NCI-H1092 treated with DMSO at 0.1 percent for 48 hours (cell line): ENCODE measurements at regions not wholly inside any gene's neighbourhood (a gene's known extent, or its start where the extent isn't known, plus 50 kb on each side); places are given as distances from the start of the nearest gene placed in this dataset.

ENCODE experiments used
- DNase-seq: peaks from one replicate; lab custom pipeline; 2025; lab: John Stamatoyannopoulos, UW

DNA sequence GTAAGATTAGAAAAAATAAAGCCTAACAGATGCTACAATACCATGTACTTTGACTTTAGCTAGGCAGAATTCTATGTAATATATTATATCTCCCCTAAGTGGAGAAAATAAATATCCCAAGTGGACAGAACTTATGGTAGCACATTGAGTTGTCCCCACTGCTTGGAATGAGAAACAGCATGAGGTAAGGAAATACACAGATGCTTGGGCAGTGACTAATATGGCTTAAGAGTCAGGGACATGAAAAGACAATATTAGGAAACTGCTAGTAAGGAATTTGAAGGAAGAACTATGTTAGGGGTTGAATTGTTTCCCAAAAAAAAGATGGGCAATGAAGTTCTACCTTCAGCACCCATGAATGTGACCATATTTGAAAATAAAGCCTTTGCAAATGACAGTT, 2265.1 kb downstream of the PCDH7 start:
- DNase-seq = no peak

DNA sequence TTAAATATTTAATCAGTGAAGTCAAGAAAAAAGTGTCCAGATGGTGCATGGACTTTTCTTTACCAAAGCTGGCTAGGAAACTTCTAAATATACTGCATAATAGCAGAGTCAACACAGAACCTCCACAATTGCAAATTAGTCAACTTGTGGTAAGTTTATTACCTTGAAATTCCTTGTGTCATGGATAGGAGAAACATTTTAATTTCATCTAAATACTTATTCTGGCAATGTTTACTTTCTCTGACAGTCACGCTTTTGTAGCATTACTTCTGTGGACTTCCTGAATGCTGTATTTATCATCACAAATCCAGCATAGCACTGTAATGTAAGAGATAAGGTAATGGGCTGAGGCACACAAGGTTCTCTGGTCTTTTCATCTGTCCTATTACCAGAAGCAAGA, 2266.1 kb downstream of the PCDH7 start:
- no peak for DNase-seq

DNA sequence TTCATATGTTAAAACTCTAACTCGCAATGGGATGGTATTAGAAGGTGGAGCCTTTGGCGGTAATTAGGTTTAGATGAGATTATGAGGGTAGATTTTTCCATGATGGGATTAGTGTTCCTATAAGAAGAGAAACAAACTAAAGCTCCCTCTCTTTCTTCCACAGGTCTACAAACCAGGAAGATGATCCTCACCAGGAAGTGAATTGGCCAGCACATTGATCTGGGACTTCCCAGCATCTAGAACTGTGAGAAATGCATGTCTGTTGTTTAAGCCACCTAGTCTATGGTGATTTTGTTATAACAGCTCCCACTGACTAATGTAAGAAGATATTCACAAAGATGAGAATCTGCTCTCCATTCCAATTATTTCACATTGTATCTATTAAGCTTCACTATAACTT, 2266.9 kb downstream of the PCDH7 start:
- no peak for DNase-seq

DNA sequence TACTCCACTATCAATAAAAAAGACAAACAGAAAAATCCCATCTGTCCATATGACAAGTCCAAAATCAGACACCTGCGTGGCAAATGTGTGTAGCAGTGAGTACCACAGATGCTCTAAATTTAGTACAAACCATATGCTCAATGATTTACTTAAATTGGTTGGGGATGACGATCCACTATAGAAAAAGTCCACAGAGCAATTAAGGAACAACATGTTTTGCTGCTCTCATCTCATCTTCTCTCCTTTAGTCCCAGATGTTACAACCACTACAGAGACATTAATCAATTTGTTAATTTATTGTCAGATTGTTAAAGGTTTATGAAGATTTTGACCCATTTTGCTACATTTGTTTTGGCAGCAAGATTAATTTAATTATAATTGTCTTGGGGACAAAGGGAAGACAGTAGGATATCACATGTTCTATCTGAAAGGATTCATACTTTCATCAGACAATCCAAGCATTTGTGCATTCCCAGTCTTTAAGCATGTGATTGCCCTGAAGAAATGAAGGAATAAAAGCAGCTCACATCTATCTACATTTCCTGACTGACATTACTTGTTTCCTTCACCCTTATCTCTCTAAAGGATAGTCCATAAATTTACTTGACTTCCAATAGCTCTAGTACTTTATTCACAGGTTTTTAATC, 2268.1 kb downstream of the PCDH7 start:
- DNase-seq = no peak

DNA sequence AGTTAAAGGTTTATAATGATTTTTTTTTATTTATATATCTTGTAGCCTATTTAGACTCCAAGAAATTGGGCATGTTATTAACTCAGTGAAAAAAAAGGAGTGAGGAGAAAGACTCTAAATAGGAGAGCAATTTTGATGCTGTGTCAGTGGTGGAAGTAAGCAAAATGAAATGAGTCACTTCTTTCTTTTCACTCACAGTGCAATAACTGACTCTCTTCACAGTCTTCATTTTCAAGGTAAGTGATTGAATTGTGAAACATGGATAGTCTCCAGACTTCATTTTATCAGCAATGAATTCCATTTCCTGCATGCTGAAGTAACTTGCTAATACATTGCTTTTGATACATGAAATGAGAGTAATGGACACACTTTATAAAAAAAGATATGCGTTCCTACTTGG, 2271.5 kb downstream of the PCDH7 start:
- DNase-seq = no peak

DNA sequence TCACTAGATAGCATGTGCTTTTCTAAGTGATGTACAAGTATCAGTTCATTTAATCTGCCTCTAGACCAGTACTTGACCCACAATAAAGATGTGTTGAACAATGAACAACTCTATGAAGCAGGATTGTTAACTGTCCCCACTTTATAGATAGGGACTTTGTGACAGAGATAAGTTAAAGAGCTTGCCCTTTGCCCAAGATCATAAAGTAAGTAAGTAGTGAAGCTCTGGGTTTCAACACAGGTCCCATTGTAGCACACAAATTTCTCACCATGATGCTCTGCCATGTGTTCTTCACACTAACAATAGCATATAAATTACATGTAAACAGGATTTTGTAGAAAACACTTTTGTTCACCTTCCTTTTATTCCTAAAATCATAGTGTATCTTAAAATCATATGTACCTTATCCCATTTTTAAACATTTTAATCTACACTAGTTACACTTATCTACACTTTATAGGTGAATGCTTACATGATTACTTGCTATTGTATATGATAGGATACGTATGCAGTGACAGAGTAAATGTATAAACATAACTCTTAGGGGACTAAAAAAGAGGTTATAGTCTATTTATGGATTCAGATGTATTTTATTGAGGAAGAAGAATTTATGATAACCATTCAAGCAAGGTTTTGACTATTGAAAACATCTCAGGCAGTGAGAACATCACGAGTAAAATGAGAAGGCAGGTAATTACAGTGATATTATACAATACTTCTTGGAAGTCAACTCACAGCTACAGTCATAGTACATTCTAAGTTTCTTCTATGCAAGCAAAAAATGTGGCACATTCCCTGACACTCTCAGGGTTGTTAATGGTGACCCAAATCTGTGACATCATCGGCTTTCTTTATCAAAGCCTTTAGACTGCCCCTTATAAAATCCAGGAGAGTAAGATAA, 2275.1 kb downstream of the PCDH7 start:
- no peak for DNase-seq

DNA sequence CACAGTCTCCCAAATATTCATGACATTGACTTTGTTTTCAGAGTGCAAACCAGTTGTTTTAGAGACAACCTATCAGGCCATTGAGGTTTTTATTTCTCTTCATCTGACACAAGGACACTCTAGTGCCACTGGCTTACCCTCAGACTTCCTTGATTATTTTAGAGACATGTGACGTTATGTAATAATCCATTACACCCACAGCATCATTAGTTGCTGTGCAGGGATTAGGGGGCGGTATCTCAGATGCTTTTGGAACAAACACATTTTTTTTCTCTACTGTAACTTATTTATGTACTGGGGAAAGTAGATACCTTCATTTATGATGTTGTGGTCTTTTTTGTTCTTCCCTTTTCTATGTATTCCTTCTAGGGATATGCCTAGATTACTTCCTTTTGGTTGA, 2293.1 kb downstream of the PCDH7 start:
- DNase-seq = no peak

DNA sequence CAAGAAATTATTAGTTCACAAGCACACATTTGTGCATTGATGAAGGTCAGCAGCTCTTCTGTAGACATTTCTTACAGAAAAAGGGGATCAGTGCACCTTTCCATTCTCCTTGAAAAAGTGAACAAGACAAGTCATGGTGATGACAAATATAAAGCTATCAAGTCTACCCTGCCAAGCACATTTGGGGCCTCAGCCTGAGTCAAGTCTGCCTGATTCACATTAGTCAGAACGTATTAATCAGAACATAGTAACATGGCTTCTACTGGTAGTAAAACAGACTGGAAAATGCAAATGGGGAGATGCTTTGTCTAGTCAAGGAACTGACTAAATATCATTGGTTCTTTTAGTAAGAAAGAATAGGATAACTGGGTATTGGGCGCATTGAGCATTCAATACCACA, 2305.1 kb downstream of the PCDH7 start:
- DNase-seq = no peak

DNA sequence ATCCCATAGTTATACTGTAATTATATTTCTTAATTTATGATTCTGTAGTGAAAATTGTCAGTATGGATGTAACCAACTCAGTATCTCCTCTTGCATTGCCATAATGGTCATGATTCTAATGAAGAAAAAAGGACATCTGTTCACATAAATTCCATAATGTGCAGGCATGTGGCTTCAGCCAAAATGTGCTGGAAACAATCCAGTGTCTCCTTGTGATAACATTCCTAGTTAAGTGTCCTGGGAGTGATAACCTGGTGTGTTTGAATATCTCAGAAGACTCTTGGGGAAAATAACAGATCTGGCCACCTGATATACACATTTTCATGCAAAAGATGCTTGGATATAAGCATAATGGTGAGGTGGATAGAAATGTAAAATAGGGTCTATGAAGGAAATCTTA, 2309.8 kb downstream of the PCDH7 start:
- no peak for DNase-seq

DNA sequence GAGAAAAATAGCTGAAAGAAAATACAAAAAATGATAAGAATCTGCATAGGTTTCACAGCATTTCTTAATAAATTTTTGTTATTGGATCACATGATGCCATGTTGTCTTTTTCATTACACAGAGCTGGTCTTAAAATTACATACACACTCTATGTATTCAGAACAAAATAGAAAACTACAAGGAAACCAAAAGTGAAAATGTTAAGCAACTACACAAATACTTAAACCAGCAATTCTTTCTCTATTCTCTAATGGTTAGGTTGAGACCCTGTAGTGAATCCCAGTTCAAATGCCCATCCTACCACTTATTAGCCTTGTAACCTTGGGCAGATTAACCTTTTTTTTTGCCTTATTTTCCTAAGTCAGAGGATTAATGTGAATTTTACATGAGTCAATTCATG, 2311.2 kb downstream of the PCDH7 start:
- no peak for DNase-seq

DNA sequence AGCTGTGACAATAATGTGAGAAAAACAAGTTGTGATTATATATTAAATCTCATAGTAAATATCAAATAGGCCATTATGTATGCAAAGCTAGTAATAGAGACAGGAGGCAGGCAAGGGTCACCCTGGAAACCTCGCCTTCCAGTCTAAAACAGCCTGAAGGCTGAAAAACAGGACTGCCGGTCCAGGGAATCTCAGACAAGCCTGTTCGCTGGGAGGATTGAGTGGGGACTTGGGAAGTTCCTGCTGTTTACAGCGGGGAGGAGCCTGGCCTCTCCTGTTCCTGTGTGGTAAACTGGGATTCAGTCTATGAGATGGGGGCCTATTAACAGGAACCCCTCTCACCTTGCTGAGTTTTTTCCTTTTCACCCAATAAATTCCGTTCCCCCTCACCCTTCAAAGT, 2317.3 kb downstream of the PCDH7 start:
- DNase-seq = no peak

DNA sequence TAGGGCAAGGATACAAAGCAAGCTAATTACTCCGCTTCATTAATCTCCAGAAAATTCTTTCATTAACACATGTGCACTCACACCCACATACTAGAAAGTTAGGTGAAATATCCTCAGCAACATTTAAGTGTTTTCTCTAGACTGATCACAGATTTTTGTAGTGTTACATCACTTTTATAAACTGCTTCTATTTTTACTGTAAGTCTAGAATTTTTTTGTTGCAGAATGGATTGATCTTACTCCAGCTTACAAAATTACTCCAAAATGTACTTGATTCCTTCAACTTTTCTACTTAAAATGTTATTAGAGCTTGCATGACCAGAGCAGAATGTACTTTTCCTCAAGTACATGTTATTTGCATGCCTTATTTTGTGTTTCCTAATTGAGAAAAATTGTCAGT, 2325.2 kb downstream of the PCDH7 start:
- no peak for DNase-seq

DNA sequence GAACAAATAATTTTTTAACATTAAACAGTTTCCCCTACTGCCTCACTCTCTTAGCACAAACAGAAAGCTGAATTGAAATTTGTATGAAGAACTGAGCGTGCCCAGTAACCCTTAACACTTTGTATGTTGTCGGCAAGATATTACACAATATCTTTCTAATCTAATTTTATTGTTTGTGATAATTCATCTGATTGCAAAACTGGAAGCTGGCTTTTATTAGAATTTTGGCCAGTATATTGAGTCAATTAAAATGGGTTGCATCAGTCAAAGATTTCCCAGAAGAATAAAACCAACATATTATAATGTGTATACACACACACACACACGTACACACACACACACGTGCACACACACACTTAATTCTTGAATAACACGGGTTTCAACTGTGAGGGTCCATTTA, 2332.1 kb downstream of the PCDH7 start:
- no peak for DNase-seq

DNA sequence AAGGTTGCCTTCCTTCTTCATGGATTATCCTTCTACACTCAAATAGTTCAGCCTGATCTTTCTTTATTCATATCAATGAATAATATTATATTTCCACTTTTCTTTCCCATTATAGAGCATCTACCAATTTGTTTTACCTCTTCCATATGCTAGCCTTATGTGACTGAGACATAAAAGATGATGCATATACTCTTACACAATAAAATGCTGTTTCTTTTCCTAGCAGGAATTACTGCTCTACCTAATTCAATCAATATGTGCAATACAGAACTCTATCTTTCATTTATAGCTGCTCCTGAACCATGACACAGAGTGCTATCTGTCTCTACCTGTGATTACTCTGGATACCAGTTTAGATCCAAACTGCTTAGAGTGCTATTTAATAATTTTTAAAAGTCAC, 2334.0 kb downstream of the PCDH7 start:
- DNase-seq = no peak

DNA sequence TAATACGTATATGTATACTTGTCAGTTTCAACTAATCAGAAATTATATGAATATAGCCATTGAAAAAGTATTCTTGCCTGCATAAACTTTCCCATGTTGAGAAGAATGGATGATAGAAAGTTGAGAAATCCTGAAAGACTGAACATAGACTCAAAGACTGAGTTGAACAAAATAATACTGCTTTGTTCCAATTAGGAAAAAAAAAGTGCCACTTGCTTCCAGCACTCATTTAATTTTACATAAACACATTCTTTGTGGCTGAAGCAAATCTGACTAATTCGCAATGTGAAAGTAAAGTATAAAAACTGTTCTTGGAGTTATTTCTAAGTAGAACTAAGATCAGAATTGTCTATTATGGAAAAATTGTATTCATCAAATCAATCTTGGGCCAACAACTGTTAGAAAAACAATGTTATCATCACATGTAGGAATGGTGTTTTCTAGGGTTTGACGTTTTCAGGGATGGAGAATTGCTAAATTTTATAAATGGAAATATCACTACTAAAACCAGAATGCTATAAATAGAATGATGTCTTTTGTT, 2334.6 kb downstream of the PCDH7 start:
- no peak for DNase-seq

DNA sequence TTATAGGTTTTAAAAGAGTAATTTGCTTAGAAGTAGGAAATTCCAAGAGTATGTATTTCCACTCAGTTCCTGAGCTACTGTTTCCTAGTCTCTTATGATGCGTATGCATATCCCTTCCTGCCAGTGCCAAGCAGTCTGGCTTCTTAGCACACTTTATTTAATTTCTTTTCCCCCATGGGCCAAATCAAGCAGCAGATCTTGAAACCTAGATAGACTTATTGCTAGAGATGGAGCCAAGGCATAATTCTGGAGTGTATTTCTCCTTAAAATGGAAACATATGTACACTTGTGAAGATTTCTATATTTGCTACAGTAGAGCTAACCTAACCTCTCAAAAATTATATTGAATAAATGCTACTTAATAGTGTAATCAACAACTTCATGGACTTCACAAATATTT, 2337.6 kb downstream of the PCDH7 start:
- DNase-seq = no peak

DNA sequence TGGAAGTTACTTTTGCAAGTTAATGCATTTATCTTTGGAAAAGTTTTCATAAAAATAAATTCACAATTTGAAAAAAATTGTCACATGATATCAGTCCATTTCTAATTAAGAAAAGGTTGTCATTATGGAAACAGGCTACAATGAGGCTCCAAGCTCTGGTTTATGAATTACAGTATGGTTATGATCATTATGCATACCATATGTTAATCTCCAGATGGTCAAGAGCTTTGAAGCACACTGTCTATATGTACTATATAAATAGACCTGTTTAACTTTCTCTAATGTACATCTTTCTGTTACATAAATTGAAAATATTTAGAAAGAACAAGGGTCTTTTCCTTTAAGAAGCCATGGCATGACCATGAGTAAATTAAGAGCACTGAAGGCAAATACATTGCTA, 2338.8 kb downstream of the PCDH7 start:
- no peak for DNase-seq

DNA sequence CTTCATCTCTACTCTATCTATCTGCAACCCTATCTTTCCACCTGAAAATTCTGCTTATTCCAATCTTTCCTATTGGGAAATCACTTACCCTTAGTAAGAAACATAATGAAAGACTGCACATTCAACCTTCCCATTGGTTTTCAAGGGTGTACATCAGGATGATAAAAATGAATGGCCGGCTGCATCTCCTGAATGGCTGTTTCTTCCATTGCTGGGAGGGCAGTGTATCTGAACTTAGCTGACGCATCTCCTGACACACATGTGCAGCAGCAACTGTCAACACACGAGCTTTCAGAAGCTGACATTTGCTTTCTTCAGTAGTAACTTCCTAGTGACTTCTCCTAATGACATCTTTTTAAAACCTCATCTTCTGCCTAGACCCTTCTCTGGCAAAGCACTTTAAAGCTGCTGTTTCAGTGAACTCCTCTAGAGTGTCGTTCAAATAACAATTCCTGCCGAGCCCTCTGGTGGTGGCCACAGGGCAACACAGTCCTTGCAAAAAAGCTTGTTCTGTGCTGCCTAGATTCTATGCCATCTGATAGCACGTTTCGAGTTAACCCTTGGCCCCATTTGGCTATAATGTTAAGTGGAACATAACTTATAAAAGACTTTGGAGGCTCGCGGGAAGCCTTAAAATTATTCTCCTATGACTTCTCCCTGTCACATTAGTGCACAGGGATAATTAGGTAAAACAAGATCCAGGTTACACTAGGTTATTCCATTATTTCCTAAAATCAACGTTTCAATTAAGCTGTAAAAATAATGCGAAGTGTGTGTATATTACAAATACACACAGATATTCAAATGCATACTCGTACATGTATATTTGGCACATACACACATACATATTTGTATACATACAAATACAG, 2340.7 kb downstream of the PCDH7 start:
- peak; percentile 27 for DNase-seq

DNA sequence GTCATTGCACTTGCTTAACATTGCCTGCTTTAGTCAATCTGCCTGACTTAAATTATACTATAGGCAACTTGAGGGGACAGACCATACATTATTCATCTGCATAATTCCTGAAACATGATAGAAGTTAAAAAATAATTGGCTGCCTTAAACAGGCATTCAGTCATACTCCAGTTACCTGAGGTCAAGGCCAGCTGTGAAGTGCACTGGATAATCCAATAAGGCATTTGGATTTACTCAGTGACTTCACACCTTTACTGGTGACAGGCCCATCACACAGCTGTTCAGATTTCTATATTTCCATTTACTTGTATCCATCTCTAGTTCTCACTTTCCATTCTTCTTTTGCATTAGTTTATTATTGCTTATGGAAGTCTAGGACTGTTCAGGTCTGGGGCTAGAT, 2341.6 kb downstream of the PCDH7 start:
- no peak for DNase-seq

DNA sequence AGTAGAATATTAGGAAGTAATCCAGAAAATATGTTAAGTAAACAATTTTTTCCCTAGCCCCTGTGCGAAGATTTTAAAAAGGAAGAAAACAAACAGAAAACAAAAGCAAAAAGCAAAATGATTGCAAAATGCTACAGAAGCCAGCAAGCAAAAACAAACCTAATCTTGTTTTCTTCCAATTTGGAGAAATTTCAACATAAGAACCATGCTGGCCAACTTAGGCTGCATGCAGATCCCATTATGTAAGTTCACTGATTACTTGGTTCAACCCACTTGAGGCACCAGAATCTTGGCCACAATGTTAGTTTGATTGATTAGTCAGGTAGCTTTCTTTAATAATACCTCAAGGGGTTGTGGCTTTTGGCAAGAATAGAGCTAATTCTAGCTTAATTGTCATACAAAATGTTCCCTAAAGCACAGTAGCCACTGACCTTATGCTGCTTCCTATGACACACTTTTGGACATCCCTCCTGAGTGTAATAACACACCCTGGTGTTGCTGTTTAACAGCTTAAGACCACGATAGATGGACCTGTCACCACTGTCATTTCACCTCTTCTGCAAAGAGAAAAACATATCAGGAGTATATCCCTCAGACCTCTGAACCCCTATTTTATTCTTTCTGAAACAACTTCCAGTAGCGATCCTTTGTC, 2342.1 kb downstream of the PCDH7 start:
- no peak for DNase-seq

DNA sequence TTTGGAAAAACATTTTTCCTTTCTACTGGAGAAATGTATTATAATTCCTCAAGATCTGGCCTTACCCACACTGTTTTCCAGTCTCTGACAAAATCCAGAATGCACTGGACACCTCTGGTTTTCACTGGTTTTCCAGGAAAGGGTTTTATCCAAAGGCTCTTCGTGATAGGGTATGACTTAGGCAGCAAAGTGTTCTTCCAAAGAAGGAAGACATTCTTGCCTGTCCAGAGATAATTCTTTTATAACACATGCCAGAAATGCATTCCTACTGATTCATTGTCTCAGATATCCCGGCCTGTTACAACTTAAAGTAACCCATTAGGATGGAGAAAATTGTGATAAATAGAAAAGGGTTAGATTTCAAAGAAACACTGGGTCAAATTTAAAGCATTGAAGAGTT, 2343.1 kb downstream of the PCDH7 start:
- no peak for DNase-seq

DNA sequence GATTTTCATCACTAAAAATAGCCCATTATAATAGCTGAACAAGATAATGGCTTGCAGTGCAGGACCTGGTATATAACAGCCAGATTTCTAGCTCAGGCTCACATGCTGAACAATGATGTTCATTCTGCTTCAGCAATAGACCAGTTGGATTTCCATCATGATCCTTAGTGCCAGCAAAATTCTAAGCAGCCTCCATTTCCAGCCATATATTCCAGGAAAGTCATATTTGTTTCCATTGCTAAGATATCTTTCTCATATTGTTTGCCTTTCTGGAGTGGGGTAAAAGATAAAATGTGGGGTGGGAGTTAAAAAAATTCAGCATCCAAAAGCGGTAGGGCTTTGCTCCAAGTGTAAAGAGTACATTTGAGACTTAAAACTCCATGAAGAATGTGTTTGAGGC, 2344.1 kb downstream of the PCDH7 start:
- no peak for DNase-seq
